ENCODE measurements at regions not wholly inside any gene's neighbourhood (a gene's known extent, or its start where the extent isn't known, plus 50 kb on each side); places are given as distances from the start of the nearest gene placed in this dataset.

GRCh38 chr12:46462641-46463355 lies 90.2 kb upstream of the SLC38A2 start:
- no peak for DNase-seq

- no peak for DNase-seq
These were observed 89.5 kb upstream of the SLC38A2 start for GRCh38 chr12:46461907-46462640.

DNA sequence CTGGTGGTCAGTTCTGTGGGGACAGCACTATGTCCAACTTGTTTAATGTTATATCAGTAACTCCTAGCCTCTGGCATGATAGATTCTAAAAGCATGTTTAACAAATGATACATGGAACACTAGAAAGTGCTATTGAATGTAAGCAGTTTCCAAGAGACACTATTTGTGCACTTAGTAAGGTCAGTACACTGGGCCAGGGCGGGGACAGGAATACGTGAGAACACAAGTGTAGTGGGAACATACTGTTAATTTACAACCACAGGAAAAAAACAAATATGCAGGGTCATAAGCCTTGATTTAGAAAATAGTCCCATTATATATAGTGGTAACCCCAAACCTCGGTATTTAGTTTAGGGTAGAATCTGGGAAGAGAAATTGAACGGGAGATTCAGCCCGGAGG lies 88.9 kb upstream of the SLC38A2 start:
- no peak for DNase-seq

GRCh38 chr12:46460682-46461210 lies 88.2 kb upstream of the SLC38A2 start:
- no peak for DNase-seq

- peak; percentile 19 for DNase-seq
These were observed 87.4 kb upstream of the SLC38A2 start for GRCh38 chr12:46459861-46460545.

DNA sequence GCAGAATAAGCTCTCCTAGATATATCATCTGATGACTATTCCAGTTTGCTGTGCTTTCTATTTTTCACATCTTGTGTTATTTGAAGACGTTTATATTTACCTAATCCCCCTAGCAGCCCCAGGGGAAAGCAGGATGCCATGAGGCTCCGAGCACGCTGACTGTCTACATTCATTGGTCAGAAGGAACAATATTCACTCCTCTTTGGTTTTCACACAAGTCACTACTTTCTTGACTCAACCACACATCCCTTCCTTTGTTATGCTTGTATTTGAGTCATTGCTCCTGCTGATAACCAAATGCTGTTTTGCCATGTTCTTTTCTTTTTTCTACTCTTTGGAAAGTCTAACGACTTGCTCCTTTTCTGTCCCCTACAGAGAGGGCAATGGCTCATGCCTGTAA lies 86.5 kb upstream of the SLC38A2 start:
- DNase-seq = peak; percentile 17

- DNase-seq = no peak
These were observed 86.0 kb upstream of the SLC38A2 start for GRCh38 chr12:46458500-46459102.

DNA sequence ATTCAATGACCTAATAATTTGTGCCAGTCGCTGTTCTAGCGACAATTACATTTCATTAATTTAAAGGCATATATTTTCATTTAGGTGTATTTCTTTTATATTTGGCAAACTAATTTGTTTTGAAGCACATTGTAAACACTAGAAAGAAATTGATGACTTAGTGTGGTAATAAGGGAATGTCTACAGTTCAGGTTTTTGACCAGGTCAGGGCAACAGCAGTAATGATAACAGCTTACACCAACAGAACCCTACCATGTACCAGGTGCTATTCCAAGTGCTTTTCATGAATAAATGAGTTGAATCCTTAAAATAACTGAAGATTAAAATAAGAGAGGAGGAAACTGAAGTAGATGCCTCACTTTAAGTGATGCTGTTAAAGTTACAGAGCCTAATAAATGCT lies 85.4 kb upstream of the SLC38A2 start:
- DNase-seq = no peak

DNA sequence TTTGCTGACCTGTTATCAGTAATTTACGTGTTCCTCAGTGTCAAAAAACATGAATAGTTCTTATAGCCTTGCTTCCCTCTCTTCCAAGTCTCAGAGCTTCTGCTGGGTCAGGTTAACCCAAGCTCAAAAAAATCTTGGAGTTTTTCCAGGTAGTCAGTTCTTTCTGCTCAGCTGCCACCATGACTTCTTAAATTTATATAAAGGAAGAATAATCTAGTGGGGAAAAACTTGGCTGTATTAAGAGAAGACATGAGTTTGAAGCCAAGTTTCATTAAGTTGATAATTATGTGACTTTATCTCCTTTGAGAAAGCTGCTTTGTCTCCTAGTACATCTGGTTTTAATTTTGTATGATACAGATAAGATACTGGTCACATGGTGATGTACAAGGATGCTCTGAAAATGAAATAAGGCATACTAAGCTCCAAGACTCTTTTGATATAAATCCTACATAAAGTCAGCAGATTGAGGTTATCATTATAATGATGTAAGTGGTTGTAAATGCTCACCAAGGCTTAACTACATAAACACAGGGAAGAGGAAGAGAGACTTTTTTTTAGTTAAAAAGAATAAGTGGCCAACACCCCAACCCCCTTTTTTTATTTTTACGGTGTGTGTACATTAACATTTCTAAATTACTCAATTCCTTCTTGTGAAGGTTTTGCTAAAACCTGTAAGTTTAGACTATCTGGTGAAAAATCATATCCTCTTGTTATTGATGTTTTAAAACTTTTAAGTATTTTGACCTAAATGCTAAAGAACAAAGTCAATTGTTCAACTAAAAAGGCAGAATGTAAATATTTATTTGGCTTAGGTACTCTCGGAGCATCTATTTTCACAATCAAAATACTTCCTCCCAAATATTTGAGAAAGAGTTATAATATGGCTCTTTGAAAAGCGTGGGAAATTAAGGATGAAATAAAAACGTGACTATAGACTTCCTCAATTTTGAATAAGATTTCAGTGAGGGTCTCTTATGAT lies 84.1 kb upstream of the SLC38A2 start:
- DNase-seq = no peak

- DNase-seq = no peak
These were observed 83.2 kb upstream of the SLC38A2 start for GRCh38 chr12:46455648-46456352.

GRCh38 chr12:46454981-46455380 lies 82.4 kb upstream of the SLC38A2 start:
- DNase-seq = no peak

DNA sequence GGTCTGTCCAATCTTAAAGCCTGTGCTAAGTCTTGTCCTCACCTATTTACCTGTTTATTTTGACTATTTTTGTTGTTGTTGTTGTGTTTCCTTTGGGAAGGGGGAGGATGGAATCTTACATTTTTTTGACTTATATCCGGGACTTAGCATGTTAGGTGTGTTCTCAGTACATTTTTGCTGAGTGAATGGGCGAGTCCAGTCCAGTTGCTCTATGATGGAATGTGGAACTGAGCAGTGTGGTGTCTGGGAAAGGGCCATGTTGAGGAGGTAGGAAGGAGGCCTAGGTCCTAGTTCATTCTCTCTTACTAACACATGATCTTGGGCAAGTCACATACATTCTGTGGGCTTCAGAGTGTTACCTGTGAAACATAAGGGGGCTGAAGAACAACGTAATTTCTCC lies 80.9 kb upstream of the SLC38A2 start:
- no peak for DNase-seq

- DNase-seq = no peak
These were observed 80.2 kb upstream of the SLC38A2 start for GRCh38 chr12:46452776-46453175.

DNA sequence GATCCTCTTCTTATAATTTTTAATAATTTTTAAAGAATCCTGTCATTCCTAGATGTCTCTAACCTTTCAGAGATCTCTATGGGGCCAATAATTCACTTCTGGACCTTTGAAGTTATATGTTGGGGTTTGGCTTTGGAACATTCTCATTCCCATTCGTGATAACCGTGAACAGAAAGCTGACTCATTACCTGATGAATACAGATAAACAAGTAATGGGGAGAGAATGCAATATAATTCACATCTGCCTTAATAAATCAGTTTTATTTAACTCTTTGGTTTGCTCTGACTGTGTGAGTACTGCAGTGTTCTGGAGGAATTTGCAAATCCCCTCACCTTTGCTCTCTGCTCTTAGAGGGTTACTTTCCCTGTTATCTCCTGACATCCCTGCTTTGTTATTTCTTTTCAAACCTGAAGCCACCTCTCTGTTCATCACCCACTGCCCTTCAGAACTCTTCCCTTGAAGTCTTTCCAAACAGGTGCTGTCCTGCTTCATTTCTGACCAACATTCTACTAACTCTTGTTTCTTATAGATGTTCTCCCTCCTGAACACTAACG lies 79.6 kb upstream of the SLC38A2 start:
- DNase-seq = no peak

DNA sequence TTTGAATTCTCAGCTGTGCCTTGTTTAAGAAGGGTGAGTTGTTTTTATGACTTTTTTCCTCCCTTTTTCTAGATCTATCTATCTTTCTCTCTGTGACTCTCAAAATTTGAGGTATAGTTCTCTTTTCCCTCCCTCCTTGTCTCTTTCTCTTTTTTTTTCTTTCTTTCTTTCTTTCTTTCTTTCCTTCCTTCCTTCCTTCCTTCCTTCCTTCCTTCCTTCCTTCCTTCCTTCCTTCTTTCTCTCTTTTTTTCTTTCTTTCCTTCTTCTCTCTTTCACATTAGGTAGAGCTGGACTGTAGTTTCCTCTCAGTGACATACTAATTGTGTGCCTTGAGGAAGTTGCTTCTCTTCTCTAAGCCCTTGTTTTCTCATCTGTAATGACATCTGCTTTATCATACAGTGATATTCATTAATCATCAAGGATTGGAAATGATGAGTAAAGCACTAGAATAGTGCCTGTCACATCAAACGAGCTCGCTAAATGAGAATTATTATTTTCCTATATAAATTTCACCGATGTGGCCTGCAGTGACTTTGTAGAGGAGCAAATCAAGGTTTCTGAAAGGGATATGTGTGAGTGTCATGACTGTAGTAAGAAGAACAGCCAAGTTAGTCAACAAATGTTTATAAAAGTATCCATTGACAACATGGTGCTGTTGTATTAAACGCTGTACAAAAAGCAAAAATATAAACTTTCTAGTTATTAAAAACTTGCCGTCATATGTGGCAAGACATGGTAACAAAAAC lies 78.9 kb upstream of the SLC38A2 start:
- DNase-seq = no peak

DNA sequence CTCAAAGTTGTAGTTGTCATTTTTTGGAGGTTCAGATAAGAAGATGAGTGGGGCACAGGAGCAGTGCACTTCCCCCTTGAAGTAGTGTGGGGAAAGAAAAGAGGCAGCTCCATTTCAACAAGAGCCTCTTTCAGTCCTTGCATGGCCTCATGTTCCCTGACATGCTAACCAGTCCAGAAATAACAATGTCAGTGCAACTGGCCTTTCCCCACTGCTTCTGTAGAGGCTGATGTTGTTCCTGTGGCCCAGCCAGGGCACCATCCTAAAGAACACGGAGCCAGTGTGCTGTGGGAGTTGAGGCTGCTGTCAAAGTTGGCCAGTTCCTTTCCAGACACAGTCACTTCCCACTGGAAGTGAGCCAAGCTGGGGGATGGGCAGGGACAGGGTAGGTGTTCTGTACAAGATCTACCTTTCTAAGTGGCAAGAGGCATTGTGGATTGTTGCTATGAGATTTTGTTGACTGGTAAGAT lies 77.7 kb upstream of the SLC38A2 start:
- DNase-seq = no peak

- DNase-seq = no peak
These were observed 77.3 kb upstream of the SLC38A2 start for GRCh38 chr12:46449856-46450255.

DNA sequence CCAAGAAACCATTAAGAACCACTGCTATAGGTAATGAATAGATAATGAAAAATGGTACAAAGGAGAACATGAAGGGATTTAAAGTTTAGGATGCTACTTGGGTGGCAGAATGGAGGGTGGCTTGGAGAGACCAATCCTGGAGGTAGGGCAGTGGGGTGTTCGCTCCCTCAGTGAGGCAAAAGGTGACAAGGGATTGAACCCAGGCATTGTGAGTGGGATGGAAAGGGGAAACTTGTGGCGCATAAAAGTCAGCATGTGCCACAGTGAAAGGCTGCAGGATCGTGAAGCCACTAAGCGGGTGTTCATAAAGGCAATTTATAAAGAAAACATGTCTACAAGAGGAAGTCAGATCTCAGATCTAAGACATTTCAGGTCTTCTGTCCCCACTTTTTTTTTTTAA lies 76.7 kb upstream of the SLC38A2 start:
- DNase-seq = no peak

GRCh38 chr12:46446645-46447044 lies 74.1 kb upstream of the SLC38A2 start:
- no peak for DNase-seq

- no peak for DNase-seq
These were observed 73.1 kb upstream of the SLC38A2 start for GRCh38 chr12:46445551-46446235.
